Adrenal gland (tissue), 5 donors: ENCODE measurements at regions not wholly inside any gene's neighbourhood (a gene's known extent, or its start where the extent isn't known, plus 50 kb on each side); places are given as distances from the start of the nearest gene placed in this dataset.
"Not testable (repeated sequence)": the region's sequence is repeated elsewhere in the genome, so short reads cannot be mapped to it uniquely, and the experiment has no call there.

Experiments used
- POLR2A ChIP-seq, 2 donors: fragments of 450-650 bp; IDR thresholded peaks; one replicate each; pipeline ENCODE4 v1.6.1; 2017; ENCODE audit warnings: antibody characterized with exemption in 2 of 2, mild to moderate bottlenecking in 2 of 2, moderate library complexity in 1 of 2
- TF ChIP-seq, protein P1 (sequence below), 6 experiments: fragments of 450-650 bp in 4 of 6; fragments of 200-600 bp in 2 of 6; sonication (generic) in 1 of 6; IDR thresholded peaks; 1 replicate in 5 of 6; 2 replicates in 1 of 6; pipeline versions ENCODE4 v1.5.1 to v1.8.0; 2016 to 2021; ENCODE audit warnings: antibody characterized with exemption in 6 of 6, mild to moderate bottlenecking in 2 of 6, moderate library complexity in 1 of 6
- donor health status: DM: no; HTN: no; CAD: no.

DNA sequence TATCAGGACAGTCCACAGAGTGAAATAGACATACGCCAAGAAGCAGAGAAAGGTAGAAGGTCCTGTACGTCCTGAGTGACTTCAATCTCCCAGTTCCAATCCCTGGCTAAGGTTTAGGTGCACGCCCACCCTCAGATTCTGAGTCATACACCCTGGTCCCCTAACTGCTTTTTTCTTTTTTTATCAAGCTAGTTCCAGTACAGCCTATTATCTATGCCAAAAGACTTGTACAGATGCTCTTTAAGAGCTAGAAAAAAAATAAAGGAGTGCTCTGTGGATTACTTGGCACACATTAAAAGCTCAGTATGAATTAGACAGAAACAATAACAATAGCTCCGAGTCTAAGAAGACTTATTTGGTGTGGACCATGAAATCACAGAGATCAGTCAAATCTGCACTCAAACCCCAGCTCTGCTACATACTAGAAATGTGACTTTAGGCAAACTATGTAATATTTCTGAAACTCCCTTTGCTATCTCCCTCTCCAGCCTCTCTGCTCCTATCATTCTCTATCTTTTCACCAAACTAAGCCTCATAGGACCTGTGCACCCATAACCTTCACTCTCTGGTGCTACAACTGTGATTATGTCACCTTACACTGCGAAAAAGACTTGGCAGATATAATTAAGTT is 168.8 kb upstream of the KCTD7 start:
- TF ChIP-seq, protein P1, sequence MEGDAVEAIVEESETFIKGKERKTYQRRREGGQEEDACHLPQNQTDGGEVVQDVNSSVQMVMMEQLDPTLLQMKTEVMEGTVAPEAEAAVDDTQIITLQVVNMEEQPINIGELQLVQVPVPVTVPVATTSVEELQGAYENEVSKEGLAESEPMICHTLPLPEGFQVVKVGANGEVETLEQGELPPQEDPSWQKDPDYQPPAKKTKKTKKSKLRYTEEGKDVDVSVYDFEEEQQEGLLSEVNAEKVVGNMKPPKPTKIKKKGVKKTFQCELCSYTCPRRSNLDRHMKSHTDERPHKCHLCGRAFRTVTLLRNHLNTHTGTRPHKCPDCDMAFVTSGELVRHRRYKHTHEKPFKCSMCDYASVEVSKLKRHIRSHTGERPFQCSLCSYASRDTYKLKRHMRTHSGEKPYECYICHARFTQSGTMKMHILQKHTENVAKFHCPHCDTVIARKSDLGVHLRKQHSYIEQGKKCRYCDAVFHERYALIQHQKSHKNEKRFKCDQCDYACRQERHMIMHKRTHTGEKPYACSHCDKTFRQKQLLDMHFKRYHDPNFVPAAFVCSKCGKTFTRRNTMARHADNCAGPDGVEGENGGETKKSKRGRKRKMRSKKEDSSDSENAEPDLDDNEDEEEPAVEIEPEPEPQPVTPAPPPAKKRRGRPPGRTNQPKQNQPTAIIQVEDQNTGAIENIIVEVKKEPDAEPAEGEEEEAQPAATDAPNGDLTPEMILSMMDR (IDR thresholded peaks at IDR 0.05), result not testable (repeated sequence)
- not testable (repeated sequence) for TF ChIP-seq POLR2A (IDR thresholded peaks at IDR 0.05)
